SW480 (cell line): ENCODE measurements at regions not wholly inside any gene's neighbourhood (a gene's known extent, or its start where the extent isn't known, plus 50 kb on each side); places are given as distances from the start of the nearest gene placed in this dataset.
"Not testable (repeated sequence)": the region's sequence is repeated elsewhere in the genome, so short reads cannot be mapped to it uniquely, and the experiment has no call there.

Experiments used
- DNase-seq: peaks from one replicate; pipeline ENCODE4 v3.0.0-alpha.2; 2016; ENCODE audit warnings: low spot score

DNA sequence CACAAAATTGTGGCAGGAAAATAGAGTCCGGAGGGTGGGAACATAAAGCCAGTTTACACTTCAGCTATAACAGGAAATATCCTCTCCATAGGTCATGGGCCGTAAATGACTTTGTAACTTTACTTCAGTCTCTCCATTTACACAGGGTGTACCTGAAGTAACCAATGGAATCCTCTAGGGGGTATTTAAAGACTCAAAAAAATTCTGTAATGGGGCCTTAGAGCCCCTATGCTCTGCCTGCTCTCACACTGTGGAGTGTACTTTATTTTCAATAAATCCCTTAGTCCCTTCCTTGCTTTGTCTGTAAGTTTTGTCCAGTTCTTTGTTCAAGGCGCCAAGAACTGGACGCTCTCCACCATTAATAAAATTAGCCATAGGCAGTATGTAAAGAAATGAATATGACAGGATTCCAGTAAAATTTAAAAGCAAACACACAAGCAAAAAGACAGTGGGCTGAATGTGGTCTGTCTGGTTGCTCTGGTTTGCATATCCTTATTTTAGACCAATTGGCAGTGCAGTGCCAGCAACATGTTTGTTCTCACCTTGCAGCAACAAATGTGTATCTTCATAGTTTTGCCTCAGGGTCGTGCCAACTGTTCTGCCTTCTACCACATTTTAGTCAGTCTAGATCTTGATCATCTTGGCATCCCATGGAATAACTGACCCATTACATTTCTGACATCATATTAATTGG is 801.5 kb upstream of the SPRY2 start:
- no peak for DNase-seq

DNA sequence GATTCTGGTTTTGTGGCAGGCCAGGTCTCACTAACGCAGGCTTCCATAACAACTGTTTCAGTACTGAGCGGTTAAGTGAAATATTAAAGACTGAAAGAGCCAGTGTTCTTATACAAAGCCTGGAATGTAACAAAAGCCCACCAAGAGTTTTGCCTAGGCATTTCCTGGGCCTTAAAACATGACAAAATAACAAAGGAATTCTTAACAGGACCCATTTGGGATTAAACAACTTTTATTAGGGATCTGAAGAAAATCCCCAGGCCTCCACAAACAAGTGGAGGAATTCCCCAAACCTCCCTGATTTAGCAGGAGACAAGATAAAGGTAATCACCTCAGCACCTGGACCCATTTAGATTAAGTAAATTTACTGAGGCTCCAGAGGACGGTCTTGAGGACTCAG is 799.7 kb upstream of the SPRY2 start:
- DNase-seq, result no peak

DNA sequence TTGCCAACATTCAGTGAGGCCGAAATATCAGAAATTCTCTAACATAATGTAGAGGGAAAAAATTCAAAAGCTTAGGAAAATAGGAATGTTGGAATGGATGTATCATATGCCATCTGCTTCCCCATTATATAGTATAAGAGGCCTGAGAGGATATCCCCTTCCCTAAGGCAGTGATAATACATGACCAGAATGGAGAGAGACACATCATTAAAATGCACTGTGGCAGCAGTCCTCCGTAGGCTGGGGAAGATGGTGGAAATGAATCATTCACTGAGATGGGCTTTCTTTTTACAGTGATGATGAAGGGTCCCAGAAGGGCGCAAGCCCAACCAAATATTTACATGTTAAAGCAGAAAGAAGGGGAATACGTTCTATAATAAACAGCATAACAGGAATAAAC is 799.1 kb upstream of the SPRY2 start:
- no peak for DNase-seq

DNA sequence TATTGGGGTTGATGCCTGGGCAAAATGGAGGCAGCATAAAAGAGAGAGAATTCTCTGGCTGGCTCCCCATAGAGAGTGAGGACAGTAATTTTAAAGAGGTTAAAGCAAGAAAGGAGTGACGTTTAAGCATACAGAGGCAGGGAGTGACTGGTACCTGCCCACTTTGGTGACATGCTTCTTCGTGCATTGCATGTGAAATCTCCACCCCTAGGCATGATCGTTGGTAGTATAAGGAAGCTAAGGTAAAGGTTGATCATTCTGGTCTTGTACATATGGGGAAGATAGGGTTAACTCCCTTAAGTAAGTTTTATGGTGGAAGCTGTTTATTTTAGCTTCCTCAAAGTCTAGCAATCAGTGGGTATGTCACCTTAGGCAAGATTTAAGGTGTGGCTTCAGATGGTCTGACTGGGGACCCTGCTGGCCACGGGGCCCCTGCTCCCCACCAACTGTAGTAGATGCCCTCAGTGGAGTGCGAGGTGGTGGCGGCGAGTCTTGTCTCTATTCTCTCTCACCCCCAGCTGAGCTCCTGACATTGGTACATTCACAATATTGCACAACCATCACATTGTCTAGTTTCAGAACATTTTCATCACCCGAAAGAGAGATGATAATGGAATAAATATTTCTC is 797.5 kb upstream of the SPRY2 start:
- no peak for DNase-seq

DNA sequence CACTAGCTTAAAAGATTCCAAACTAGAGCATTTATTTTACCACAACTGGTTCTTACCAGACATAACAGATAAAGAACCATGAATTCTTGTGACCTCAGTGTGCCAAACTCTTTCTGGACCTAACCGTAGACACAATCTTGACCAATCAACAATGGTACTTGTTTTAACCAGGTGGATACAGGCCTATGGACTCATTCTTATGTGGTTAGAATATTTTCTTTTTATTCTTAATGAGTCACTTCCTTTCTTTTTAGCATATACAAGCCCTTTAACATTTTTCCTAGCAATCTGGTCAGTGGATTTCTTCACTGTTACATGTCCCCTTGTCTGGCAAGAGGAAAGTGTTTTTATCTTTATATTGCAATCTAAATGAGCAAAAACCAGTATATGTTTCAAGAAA is 792.1 kb upstream of the SPRY2 start:
- no peak for DNase-seq

DNA sequence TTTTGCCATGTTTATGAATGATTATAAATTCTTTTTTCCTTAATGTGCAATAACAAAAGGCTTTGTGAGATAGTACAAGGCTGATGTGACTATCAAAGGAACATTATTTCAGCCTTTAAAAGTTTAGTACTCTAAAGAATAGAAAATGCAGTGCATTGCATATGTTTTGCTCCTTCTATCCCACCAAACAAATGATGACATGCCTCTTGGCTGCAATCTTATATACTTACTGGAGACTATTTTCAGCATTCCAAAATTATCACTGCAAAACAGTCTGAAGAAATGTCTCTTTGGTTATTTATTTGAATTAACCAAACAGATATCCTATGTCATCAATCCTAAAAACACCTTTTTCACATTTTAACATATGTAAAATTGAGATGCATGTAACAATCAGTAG is 776.5 kb upstream of the SPRY2 start:
- no peak for DNase-seq

DNA sequence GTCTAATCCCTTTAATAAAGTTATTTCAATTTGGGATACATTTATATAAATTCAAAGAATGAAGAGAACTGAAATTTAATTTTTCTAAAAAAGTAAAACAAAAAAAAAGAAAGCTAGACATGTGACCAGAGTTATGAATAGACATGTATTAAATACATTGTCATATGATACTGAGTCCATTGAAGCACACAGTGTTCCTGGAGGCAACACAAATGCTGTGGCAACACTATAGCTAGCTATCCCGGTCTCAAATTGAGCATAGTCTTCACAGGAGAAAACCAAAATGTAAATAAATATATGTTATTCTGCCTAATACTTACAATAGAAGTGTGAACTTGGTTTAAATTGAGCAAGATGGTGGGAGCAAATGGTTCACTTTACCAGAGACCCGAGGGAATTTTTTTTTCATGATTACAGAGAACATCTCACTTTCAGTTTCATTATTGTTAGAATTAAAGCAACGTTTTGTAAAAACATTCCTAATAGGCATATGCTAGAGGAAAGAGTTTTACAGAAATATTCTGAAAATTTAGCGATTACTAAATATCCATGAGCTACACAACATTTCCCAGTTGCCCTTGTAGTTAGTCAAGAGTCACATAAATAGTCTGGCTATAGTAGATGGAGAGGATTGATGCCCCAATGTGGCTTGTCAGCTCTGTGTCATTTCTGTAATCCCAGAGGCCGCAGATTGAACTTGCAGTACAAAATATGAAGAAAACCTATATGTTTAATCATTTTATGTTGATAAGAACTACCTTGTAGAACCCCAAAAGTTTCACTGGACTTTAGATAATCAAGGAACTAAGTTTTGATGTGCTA is 775.7 kb upstream of the SPRY2 start:
- DNase-seq, result no peak

DNA sequence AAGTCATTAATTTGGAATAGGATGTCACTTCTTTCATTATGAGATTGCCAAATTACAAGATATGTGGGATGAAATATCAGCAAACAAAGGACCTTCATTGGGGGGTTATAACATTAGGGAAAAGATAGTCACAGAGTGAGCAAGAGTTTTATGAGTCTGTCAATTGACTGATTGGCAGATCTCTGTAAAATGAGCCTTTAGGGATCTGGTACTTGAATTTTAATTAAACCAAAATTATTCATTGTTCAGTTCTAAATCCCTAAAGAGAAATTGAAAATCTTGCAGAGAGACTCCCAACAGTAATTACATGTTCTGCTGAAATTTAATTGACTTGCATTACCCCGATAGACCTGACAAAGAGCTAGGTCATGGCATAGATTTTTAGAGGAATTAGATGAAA is 768.1 kb upstream of the SPRY2 start:
- no peak for DNase-seq

DNA sequence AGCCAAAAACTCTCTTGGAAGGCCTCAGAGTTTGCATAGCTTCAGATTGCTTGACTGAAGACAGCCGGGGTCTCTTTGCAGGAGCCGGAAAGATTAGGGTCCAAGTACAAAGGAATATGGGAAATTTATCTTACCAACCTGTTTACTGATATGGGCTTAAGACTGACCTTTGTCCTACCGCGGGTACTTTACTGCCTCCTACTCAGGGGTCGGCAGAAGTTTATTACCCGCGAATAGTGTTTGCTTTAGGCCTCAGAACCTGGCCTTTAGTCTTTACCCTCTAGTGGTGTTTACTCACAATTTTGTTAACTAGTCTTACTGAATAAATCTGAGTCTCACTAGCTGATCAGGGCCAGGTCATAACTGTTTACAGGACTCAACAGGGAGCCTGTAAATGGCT is 765.4 kb upstream of the SPRY2 start:
- no peak for DNase-seq

DNA sequence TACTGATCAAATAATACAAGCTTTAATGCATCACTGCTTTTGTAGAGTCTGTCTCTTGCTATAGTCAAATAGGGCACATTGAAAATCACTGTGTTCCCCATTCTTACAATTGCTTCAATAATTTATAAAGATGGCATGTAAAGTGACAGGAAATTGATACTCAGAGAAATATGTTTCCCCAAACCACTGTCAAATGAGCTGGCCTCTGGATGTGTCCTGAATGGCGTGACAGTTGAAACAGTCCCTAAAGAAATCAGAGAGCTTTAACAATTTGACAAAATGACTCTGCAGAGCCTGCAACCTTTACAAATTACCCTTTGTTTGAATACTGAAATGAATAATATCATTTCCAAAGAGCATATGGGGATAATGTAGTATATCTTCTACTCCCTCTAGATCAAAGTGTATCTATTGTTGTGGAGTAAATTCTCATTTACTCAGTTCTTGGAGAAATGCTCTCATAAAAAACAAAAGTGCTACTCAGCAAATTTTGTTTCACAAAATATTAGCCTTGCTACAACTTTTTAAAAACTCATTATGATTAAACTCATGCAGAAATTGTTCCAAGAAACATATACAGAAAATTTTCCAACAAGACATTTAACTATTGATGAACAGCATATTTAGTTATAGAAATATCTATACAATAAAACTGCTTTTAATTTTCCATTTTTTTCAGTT is 763.2 kb upstream of the SPRY2 start:
- DNase-seq, result no peak

DNA sequence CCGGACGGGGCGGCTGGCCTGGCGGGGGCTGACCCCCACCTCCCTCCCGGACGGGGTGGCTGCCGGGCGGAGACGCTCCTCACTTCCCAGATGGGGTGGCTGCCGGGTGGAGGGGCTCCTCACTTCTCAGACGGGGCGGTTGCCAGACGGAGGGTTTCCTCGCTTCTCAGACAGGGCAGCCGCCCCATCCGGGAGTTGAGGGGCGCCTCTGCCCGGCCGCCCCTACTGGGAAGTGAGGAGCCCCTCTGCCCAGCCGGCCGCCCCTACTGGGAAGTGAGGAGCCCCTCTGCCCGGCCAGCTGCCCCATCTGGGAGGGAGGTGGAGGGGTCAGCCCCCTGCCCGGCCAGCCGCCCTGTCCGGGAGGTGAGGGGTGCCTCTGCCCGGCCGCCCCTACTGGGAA is 761.1 kb upstream of the SPRY2 start:
- not testable (repeated sequence) for DNase-seq

DNA sequence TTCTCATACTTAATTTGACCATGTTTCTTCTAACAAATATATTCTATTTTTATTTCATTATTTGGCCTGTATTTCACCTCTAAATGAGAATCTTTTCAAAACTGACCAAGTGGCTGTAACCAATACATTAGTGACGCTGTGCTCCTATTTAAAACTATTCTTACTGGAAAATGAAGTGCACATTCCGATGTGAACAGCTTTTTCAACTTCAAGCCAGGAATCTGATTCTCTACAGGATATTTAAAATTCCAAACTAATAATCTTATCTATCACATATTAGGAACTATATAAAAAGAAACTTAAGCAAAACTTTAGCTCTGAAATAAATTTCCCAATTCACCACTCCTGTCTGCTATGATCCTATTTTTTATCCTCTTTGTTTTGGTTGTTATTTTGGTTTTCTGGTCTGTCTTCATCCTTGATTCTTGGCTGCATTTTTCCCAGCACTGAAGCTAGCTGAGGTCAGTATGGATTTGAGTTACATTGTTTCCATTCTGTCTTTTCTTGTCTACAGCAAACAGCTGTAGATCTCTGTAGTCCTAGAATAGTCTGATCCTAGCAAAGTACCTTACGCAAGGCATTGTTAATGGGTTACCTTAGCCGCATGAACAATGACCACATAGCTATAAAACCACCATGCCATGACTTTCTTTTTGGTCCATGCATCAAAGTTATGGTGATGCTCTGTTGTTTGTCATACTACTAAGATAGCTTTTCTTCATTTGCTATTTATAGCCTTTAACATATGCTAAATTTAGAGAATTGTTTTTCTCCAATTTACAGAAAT is 748.6 kb upstream of the SPRY2 start:
- no peak for DNase-seq

DNA sequence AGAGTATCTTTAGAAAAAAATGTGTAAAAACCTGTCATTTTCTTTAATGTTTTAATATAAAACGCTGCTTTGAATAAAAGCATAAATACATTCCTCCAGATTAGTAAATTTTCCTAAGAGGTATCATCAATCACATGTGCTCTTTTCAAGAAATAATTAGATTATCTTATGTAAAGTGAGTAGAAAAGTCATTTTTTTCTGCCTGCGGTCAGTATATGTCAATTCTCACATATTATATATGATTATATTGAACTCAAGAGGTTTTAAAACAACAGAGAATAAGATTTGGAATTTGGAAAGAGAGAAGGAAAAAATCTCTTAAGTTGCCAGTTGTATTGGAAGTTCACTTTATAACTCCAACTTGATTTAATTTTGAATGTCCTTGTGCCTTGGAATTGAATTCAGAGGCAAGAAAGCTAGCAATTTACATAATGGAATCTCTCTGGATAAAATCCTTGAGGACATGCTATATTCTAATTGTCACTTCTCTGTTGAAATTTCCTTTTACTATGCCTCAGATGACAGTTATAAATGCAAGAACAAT is 740.1 kb upstream of the SPRY2 start:
- no peak for DNase-seq

DNA sequence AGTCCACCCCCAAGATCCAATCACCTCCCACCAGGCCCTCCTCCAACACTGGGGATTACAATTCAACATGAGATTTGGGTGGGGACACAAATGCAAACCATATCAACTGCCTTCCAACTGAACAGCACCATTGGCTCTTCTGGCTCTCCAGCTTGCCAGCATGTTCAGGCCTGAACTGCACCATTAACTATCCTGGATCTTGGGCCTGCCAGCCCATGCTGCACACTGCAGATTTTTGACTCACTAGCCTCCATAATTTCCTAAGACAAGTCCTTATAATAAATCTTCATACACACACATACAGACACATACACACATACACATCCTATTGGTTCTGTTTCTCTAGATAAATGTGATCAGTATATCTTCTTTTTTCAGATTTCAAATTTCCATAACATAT is 737.1 kb upstream of the SPRY2 start:
- no peak for DNase-seq

DNA sequence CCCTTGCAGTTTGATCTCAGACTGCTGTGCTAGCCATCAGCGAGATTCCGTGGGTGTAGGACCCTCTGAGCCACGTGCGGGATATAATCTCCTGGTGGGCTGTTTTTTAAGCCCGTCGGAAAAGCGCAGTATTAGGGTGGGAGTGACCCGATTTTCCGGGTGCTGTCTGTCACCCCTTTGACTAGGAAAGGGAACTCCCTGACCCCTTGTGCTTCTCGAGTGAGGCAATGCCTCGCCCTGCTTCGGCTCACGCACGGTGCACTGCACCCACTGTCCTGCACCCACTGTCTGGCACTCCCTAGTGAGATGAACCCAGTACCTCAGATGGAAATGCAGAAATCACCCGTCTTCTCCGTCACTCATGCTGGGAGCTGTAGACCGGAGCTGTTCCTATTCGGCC is 728.9 kb upstream of the SPRY2 start:
- not testable (repeated sequence) for DNase-seq

DNA sequence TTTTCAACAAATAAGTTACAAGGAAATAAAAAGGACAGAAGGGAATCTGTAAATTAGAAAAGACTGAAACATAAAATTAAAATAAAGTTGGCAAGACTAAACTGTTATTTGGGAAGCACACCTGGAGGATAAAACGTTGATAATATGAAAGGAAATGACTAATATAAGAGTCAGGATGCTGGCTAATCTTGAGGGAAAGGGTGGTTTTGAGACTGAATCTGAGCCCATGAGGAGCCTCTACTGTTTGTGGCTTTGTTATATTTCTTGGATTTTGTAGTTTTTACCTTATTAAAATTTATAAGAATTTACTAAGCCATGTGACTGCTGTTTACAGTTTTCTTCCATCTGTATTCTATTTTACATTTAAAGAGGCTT is 718.0 kb upstream of the SPRY2 start:
- no peak for DNase-seq

DNA sequence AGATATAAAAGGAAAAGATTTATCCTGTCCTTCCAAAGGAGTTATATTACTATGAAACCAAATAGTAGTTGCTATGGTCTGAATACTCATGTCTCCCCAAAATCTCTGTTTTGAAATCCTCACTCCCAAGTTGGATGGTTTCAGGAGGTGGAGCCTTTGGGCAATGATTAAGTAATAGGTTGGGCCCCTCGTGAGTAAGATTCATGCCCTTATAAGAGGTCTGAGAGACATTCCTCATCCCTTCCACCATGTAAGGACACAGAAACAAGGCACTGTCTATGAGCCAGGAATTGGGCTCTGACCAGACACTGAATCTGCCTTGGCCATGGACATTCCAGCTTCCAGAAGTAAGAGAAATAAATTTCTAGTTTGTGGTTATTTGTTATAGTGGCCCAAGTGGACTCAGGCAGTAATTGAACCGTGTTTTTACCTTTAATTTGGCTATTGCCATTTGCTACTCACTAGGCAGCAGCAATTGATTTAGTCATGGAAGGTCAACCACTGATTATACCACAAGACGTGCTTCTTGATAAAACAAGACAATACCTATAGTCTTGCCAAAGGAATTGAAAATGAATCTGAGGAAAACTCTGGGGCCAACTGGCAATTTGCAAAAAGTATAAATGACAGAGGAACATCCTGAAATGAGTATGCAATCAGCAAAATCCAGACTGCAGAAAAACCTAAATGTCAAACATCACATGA is 717.4 kb upstream of the SPRY2 start:
- DNase-seq, result no peak

DNA sequence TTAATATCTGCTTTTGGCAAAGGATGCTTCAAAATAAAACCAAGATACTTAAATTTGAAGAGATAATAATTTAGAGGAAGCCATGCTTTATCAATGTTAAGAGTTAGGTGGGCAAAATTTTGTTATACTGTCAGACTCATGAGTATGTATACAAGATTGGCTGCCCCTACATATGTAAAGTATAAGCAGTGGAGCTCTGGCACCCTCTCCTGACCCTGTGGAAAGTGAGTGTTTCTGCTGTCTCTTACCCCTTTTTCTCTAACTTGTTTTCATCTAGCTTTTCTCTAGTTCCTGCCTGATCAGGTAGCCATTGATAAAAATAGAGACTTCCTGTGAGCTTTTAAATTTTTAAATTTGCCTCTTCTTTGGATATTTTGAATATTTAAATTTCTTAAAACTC is 710.9 kb upstream of the SPRY2 start:
- no peak for DNase-seq

DNA sequence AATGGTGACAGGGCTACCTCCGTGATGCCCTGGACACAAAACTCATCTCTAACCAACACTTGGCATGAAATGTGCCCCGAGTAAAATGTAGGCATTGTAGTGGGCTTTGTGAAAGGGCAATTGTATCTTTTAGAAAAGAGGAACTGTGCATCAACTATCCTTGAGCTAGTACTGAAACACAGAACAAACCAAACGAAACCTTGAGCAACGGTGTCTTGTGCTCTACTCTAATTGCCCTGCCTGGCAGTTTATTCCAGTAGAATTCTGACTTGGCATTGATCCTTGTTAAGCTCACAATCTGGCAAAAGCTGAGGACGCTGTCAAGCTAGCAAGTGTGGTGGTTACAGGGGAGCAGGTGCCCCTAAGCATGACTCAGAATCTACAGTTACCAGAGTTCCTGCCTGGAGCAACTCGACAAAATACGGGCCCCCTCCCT is 707.1 kb upstream of the SPRY2 start:
- DNase-seq, result no peak

DNA sequence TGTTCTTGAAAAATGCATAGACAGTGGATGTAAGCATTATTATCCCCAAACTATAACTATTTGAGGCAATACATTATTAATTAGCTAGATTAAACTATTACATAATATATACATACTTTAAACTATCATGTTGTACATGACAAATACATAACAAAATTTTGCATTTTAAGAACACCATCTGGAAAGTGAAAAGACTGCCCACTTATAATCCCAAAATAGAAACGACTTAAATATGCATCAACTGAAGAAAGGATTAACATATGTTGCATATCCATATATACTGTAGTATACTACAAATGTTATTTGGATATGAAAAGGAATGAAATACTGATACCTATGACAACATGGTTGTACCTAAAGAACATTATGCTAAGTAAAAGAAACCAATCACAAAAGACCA is 700.8 kb upstream of the SPRY2 start:
- DNase-seq, result no peak

DNA sequence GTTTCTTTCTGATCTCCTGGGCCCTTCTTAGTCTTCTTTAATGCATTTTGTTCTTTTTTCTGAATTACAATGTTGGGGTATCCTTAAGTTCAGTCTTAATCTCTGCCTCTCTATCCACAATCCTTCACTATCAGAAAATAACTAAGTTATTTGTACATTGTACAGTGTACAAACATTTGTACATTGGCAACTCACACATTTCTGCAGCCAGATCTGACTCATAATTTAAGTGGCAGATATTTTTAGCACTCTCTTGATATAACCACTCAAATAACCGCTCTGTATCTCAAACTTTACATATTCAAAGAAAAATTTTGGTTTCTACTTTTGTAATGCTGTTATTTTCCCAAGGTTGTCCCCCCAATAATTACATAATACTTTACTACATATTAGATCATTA is 691.1 kb upstream of the SPRY2 start:
- DNase-seq, result no peak
